GM21717 (cell line): ENCODE measurements at regions not wholly inside any gene's neighbourhood (a gene's known extent, or its start where the extent isn't known, plus 50 kb on each side); places are given as distances from the start of the nearest gene placed in this dataset.

Experiments
- ATAC-seq: cut with Tn5 transposase; IDR thresholded peaks from one replicate; pipeline ENCODE4 v1.9.1; 2021; ENCODE audit warnings: mild to moderate bottlenecking, moderate library complexity; ENCODE audit not compliant: unreplicated experiment

GRCh38 chr2:219766658-219767057, 139.2 kb downstream of the SLC4A3 start:
- ATAC-seq = no peak

DNA sequence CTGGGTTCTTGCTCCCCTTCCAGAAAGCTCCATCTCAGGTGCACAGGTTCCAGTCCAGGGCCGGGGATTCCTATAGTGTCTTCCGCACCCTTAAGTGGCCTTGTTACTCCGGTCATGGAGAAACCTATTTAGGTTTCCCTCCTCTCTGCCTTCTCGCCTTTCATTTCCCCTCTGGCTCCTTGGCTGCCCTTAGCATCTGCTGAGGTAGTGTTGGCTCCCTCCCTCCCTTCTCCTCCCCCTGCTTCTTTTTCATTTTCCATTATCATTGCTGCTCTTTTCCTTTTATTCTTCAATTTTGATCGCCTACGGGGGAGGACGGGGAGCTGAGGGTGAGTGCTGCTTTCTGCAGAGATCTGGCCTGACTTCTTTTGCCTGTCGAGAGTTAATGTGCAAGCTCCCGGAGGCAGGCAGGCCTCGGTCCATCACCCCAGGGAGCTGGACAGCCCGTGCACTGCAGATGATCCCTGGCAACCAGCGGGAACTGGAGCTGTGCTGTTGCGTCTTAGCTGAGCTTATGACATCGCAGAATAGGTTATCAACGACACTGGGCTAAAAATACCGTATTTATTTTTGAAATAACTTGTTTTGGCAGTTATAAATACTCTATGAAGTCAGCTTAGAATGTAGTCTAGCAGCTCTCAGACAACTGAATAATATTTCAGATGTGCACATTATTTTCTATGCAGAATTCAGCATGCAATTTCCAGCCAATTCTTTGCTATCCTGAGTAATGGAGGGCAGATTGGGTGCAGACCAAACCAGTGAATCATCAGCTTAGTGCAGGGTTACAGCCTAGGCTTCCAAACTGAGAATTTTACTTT, 141.9 kb downstream of the SLC4A3 start:
- no peak for ATAC-seq

DNA sequence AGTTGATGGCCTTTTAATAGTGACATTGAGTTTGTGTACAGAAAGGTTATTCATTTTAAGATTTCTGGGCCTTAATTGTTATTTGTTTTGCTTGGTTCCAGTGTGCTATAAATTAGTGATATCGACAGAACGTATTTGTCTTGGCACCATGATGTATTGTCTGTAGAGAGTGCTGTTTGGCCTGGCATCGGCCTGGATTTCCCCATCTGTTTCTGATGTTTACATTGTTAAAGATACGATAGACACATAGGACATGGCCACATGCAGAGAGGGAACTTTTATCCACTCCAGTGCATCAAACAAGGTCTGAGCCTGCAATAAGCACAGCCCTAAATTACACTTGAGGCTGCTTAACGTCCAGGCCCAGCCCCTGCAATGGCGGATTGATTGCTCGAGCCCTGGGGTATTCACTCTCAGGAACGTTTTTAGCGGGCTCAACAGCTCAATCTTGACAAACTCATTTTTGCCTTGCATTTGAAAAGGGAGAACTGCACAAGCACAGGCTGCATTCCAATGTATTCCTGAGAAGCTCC, 144.7 kb downstream of the SLC4A3 start:
- no peak for ATAC-seq

- no peak for ATAC-seq
Observed at GRCh38 chr2:219772697-219773096, 145.3 kb downstream of the SLC4A3 start.

- ATAC-seq = no peak
Observed at GRCh38 chr2:219775506-219775905, 148.1 kb downstream of the SLC4A3 start.

- ATAC-seq = no peak
Observed at GRCh38 chr2:219777388-219777787, 150.0 kb downstream of the SLC4A3 start.

DNA sequence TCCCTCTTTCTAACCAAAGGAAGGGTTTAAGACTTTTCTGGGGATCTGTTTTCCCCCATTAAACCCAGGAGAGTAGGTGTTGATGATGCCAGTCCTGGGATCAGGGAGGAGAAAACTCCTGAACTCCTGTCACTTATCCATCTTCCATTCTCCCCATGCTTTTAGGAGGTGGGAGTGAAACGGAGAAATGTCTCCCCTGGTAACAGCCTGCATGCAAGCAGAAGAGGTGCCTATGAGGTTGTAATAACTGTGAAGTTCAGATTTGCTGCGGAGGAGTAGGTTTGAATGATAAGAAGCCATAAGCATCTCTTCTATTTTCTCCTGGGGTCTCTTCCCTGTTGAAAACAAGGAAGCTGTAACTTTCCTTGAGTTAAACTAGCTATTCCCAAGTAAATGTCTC, 150.8 kb downstream of the SLC4A3 start:
- ATAC-seq = no peak

- ATAC-seq = no peak
Observed at GRCh38 chr2:219782737-219783348, 155.4 kb downstream of the SLC4A3 start.

- no peak for ATAC-seq
Observed at GRCh38 chr2:219783359-219783975, 156.0 kb downstream of the SLC4A3 start.

- ATAC-seq = no peak
Observed at GRCh38 chr2:219784178-219784577, 156.7 kb downstream of the SLC4A3 start.

- no peak for ATAC-seq
Observed at GRCh38 chr2:219789476-219789875, 162.0 kb downstream of the SLC4A3 start.

GRCh38 chr2:219792446-219792845, 165.0 kb downstream of the SLC4A3 start:
- no peak for ATAC-seq

GRCh38 chr2:219798430-219798829, 171.0 kb downstream of the SLC4A3 start:
- ATAC-seq = no peak

DNA sequence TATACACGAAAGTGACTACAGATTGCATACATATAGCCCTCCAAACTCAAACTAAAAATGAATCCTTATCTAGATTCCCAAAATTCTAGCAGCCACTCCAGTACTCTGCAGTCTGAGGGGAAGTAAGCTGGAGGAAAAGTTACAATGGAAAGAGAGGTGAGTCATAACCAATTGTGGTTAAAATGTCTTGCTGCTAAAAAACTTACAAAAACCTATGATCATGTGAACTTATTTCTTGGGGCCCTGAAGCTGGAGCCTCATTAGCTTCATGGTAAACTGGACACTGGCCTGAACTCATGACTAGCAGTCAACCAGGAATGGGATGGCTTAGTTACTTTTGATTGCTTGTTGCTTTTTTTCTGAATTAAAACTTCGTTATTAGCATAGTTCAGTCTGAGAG, 175.9 kb downstream of the SLC4A3 start:
- no peak for ATAC-seq

DNA sequence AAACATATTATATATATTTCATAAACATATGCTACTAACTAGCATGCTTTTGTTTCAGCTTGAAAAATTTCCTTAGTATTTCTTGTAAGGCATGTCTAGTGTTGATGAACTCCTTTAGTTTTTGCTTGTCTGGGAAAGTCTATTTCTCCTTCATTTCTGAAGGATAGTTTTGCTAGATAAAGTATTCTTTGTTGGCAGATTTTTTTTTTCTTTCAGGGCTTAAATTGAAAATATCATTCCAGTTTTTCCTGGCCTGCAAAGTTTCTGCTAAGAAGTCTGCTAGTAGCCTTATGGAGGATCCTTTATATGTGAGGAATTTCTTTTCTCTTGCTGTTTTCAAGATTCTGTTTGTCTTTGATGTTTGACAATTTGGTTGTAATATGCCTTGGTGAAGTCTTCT, 183.5 kb downstream of the SLC4A3 start:
- ATAC-seq = no peak

DNA sequence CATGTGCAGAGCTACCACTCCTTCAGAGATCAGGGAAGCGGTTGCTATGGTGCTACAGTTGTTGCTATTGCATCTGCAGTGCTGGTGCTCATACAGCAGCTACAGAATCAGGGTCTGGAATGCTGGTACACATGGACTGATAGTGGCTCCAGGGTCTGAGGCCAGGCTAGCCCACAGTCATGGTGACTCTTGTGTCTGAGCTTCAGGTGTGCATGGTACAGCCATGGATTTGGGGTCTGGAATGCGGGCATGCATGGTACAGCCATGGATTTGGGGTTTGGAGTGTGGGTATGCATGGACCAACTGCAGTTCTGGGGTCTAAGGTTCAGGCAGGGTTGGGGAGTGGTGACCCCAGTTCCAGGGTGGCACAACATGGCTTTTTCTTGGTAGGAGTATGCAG, 185.2 kb downstream of the SLC4A3 start:
- ATAC-seq = no peak

- no peak for ATAC-seq
Observed at GRCh38 chr2:219820767-219821166, 193.3 kb downstream of the SLC4A3 start.

- ATAC-seq = no peak
Observed at GRCh38 chr2:219823574-219823973, 196.1 kb downstream of the SLC4A3 start.

- ATAC-seq = no peak
Observed at GRCh38 chr2:219824996-219825395, 197.6 kb downstream of the SLC4A3 start.

- no peak for ATAC-seq
Observed at GRCh38 chr2:219828127-219828526, 200.7 kb downstream of the SLC4A3 start.

GRCh38 chr2:219829667-219830352, 202.4 kb downstream of the SLC4A3 start:
- ATAC-seq = no peak
